HG02642 (cell line): ENCODE measurements at regions not wholly inside any gene's neighbourhood (a gene's known extent, or its start where the extent isn't known, plus 50 kb on each side); places are given as distances from the start of the nearest gene placed in this dataset.
"Not testable (repeated sequence)": the region's sequence is repeated elsewhere in the genome, so short reads cannot be mapped to it uniquely, and the experiment has no call there.

ENCODE experiments used
- ATAC-seq: cut with Tn5 transposase; IDR thresholded peaks from one replicate; pipeline ENCODE4 v1.9.1; 2021; ENCODE audit warnings: mild to moderate bottlenecking; ENCODE audit not compliant: unreplicated experiment, poor library complexity

DNA sequence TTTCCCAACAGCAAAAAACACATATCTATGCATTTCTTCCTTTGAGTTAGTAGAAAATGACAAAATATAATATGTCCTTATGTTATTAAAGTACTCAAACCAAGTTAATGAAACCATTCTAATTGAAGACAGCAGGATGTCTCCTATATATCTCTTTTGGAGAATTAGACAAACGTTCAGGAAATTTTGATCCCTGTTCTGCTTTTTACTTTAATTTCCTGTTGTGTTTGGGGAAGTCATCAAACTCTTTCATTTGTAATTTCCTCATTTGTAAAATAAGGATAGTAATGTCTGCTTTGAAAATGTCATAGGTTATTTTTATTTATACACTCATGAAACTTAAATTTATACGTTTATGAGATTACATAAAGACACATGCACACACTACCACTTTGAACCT is 281.8 kb upstream of the ANO5 start:
- no peak for ATAC-seq

DNA sequence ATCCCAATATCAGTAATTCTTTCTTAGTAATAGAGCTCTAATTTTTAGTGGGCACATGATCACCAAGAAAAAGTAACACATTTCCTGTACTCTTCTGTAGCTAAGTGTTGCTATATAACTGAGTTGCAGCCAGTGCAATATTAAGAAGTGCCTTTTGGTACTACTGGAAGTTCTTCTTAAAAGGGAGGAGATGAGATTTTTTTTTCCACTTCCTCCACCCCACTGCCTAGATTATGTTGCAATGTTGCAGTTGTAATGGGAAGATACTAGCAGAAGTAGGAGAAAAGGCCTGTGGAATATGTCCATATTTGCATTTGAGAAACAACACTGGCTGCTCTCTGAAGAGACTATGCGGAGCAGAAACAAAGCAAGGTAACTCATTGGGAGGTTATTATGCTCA is 280.6 kb upstream of the ANO5 start:
- ATAC-seq = no peak

DNA sequence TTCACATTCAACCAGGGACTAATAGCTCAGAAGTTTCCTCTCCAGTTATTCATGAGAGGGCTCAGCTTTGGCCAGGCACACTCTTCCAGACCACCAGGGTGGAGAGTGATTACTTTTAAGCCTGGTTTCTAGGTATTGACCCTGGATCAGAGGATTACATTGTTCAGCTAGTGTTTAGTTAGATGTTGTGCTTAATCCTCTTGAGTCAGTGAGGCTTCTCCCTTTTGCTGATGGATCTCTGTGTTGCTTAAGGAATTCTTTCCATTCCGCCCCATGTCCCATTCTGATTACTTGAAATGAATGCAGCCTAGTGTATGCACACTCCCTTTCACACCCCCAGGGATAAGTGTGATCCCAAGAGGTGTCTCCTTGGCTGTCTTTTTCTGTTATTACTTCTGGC is 271.7 kb upstream of the ANO5 start:
- no peak for ATAC-seq

DNA sequence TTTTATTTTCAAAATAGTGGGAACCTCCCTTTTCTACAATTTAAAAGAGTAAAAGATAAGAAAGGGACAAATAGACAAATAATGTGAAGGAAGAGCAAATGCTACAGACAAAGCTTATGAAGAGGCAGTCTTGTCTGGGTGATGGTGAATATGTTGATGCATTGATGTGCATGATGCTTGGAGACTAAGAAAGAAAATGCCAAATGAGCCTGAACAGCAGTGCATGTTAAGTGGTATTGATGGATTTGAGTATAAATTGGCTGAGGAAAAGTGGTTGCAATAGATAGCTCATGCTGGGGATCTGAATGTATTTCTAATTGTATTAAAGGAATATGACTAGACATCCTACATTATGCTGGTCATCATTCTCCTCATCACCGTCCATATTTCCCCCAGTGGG is 268.6 kb upstream of the ANO5 start:
- ATAC-seq = no peak

DNA sequence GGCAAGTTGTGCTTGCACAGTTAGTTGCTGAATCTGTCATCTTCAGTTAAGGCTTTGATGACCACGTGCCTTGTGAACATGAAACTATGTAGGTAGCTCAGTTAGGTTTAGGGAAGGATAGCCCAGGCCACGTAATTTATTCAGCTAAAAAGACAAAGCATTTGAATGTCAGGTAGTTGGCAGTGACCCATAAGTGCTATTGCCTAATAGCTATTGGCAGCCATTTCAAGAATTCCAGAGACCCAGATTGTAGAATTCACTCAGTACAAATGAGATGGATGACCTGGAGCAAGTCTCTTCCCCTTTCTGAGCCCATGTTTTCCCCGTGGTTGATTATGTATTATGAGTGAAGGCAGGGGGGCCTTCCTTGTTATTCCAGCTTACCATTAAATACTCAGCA is 265.3 kb upstream of the ANO5 start:
- no peak for ATAC-seq

DNA sequence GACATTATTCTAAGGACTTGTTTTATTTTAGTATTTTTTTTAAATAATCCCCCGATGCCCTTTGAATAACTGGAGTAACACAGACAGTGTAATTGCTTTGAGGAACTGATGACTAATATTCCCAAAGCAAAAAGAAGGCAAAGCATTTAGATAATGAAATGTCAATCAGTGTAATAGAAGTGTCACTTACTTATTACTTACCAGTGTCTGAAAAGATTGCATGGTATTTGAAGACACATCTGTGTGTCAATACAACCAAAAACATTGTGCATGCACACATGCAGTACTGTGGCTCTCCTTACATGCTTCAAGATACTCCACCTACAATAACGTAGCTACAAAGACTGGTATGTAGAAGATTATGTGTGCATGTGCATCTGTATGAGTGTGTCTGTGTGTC is 264.0 kb upstream of the ANO5 start:
- ATAC-seq = no peak

DNA sequence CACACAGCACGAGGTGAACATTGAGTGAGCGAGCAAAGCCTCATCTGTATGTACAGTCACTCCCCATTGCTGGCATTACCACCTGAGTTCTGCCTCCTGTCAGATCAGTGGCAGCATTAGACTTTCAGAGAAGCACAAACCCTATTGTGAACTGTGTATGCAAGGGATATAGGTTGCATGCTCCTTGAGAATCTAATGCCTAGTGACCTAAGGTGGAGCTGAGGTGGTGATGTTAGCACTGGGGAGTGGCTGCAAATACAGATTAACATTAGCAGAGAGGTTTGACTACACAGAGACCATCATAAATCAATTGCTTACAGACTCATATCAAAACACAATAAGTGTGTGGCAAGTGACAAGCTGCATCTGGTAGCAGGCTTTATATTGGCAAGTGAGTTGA is 262.5 kb upstream of the ANO5 start:
- no peak for ATAC-seq

DNA sequence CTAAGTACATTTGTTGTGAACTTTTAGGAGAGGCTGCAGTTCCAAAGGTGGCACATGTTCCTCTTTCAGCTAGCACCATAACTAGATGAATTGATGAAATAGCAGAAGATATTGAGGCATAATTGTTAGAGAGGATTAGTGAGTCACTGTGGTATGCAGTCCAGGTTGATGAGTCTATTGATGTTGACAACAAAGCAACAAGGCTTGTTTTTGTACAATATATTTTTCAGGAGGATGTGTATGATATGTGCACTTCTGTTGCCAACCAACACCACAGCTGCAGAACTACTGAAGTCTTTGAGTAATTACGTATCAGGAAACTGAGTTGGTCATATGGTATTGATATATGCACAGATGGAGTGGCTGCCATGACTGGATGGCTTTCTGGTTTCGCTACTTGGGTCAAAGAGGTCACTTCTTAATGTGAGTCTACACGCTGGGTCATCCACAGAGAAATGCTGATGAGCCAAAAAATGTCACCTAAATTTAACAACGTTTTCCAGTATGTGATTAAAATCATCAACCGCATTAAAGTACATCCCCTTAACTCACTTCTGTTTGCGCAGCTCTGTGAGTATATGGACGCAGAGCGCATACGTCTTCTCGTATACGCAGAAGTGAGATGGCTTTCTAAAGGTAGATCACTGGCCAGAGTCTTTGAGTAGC is 261.3 kb upstream of the ANO5 start:
- no peak for ATAC-seq

DNA sequence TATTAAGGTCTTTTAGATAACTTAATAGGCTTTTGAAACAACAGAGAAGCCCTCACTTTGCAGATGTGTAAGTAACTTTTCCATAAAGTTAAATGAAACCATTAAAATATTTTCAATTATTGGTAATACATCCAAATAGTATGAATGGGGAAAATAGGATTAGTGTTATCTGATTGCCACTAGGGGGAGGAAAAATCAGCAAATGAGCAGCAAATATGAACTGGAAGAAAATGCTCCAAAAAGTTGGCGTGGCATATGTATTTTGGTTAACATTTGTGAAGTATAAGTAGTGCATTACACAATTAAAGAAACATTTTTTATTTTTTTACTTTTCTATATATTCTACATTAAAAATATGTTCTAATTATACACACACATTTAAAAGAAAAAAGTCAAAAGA is 259.8 kb upstream of the ANO5 start:
- no peak for ATAC-seq

DNA sequence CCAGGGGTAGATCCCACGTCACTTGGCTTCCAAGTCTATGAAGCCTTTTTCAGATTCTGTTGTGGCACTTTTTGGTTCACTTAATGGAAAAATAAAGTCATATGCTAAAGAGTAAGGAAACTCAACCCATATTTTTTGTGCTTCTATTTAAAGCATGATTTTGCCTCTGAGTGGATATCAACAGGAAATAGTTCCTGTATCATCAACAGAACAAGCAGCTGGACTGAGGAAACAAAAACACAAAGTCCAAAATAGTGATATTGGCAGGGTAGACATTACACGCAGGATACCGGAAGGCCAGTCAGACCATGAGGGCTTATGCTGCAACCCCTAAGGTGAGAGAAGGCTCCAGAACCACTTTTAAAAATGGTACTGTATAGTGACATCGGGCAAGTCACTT is 248.3 kb upstream of the ANO5 start:
- ATAC-seq = no peak

DNA sequence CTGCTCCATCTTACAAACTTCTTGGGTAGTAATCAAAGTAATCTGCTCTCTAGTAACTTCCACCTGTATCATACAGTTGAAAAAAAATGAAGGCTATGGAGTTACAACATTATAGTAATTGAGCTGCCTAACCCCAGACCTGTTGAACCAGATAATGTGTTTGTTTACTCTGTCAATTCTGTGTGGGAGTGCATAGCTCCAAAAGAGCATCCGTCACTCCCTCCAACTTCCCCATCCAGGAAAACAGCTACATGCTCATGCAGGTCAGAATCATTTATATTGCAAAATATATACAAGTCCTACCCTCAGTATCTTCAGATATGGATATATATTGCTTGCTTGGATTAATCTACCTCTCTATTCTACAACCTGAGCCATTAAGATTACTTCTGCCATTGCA is 244.0 kb upstream of the ANO5 start:
- no peak for ATAC-seq

DNA sequence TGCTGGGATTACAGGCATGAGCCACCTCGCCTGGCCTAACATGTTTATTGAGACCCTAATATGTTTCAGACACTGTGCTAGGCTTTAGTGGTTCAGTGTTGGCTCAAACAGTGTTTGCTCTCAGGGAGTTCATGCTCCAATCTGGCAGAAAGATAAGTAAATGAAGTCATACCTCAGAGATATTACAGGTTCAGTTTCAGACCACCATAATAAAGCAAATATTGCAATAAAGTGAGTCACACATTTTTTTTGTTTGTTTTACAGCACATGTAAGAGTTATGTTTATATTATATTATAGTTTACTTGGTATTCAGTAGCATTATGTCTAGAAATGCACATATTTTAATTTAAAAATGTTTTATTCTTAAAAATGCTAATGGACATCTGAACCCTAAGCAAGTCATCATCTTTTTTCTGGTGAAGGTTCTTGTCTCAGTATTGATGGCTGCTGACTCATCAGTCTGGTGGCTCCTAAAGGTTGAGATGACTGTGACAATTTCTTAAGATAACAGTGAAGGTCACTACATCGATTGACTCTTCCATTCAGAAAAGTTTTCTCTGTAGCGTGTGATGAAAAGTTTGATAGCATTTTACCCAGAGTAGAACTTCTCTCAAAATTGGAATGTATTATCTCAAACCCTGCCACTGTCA is 243.0 kb upstream of the ANO5 start:
- ATAC-seq = no peak

DNA sequence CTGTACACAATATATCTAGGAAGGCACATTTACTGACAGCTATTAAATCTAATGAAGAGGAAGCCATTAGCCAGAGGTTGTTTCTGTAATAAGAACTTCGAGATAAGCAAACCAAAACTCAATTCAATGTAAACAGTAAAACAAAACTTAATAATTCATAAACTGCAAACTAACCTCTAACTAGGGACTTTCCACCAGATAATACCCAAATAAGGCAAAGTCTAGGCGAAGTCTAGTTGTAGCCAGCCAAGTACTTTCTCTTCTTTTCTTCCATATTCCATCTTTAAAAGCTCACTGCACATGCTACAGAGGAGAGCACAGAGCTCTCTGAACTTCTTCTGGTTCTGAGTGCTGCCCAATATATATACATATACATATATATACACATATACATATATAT is 229.9 kb upstream of the ANO5 start:
- no peak for ATAC-seq

DNA sequence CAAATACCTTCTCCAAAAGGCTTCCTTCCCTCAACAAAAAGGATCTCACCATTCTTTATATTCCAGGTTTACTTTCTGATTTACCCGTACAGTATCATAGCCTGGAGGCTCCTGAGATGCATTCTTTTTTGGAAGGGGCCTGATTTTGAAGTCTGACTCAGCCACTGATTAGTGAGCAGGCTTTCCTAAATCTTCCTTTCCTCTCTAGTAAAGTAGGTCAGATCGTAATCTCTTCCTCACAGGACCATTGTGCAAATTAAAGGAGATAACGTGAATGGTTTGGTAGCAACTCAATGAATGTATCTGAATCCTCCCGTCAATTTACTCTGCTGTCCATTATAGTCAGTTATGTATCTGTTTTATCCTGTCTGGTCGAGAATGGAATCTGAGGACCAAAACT is 227.7 kb upstream of the ANO5 start:
- no peak for ATAC-seq

DNA sequence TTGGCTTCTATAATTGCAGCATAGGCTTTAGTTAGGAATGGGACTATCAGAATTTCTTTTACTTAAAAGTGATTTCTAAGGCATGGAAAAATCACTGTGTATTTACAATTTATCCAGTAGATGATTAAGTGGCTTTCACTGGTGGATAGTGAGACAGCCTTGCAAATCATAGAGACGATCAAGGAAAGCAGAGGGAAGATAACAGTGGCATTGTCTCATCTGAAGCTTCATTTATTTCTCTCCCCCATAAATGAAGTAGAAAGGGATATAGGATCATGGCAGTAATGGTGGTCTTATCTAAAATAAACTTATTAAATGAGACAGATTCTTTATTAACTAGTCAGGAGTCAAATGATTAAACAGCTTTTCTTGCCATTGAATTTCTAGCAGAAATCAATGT is 224.2 kb upstream of the ANO5 start:
- no peak for ATAC-seq

DNA sequence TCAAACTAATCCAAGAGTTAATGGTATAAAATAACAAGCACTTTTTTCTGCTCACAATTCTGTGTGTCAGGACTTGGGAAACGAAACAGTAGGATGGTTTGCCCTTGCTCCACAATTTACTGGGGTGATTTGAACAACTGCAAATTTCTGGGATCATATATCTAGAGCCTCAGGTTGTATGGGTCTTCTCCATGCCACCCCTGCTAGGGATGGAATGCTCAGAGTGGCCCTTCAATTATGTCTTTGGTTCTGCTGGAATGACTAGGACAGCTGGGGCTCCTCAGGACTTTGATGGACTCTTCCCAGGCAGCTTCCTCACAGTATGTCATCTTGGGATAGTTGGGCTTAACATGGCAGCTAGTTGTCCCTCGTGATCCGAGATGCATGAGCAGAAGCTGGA is 223.0 kb upstream of the ANO5 start:
- ATAC-seq = no peak

DNA sequence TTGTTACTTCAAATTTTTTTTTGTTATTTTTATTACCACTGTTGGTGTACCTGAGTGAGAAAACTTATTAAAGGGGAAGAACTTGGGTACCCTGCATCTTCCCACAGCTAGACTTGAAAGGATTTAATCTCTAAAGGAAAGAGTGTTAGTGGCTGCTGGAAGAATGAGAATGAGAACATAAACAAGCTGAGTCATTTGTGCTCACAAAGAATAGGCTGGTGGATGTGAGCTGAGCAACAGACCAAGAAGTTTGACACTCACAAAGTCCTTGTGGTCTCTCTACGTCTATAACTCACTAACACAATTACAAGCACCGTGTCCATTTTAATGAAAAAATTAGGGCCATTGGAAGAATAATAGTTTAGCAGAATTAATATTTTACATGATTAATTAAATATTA is 217.6 kb upstream of the ANO5 start:
- no peak for ATAC-seq

DNA sequence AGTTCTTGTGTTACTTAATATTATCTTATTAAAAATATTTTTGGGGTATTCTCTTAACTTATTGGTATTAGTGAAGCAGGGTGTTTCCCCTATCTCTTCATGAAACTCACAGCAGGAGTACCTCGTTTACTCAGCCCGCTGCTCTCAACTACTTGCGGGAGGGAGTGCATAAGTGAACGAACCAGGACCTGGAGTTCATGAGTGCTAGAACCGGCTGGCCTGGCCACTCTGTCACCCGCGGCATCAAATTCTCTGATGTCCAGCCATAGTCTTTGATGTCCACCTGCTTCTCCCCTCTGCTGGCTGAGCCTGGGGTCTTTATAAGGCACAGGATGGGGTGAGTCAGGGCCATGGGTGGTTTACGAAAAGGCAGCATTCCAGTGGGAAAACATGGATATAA is 216.7 kb upstream of the ANO5 start:
- ATAC-seq = no peak

DNA sequence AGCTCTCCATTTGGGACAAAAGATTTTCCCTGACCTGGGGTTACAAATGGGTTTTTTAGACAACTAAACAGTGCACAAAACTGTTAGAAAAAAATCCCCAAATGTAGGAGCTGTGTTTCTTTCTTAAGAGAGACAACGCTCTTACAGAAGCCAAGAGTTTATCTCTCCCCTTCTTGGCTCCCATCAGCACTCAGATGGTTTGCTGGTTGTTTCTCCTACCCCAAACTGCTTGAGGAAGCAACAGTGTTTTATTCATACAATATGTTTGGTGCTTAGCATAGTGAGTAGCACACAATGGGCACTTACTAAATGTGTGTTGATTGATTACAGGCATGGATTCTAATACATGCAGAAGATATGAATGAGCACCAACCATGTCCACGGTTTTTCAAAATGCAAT is 209.5 kb upstream of the ANO5 start:
- no peak for ATAC-seq

DNA sequence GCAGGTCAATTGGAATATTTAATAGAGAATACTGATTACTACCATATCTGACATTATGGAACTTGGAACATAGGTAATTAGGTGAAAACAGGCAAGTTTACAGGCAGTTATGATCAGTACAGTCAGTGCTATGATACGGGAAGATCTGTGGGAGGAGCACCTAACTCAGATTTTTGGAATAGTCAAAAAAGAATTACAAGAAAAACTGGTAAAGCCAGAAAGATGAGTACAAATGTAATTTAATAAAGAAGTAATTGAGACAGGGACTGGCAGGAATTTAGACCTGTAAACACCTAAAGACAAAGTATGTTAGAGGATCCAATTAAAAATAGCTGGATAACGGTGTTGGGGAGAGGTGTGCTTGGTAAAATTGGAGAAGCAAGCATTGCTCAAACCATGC is 206.5 kb upstream of the ANO5 start:
- no peak for ATAC-seq

DNA sequence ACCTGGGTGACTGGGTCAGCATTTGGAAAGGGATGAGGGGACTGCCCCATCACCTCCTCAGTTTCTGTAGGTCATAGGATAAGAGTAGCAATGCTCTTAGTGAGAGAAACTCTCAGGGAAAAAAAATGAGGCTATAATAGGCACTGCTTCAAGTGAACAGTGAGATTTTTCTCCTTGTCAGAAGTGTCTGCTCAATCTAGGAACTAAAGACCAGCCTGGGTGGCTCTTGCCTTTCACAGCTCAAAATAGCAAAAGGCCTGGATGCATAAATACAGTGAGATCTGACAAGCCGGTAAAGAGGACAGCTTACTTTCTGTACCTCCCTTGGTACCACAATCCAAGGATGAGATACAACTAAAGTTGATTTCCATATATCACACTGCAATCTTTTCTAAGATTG is 205.6 kb upstream of the ANO5 start:
- no peak for ATAC-seq

DNA sequence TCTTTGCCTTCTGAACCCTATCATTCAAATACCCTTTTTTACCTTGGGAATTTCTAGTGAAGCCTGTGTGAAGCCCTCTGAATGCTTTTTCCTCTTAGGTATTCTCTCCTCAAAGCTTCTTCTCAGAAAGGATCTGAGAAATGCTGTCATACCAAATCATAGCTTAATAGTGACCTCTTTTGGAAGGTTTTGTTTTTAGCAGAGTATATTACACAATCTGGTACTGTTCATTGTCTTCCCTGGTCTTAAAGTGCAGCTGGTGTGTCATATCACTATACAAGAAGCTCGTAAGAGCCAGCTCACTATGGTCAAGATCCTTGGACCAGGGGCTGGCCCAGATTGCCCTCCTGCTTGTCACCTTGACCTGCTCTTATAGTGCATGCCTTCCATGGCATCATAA is 204.4 kb upstream of the ANO5 start:
- no peak for ATAC-seq

DNA sequence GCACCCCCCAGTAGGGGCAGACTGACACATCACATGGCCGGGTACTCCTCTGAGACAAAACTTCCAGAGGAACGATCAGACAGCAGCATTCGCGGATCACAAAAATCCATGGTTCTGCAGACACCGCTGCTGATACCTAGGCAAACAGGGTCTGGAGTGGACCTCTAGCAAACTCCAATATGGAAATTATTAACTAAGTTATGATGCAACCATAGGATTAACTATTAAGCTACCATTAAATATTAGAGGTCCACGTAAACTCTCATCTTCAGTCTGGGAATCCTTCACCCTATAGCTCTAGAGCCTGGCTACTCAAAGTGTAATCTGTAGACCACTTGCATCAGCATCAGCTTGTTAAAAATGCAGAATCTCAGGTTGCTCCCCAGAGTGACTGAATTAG is 191.1 kb upstream of the ANO5 start:
- not testable (repeated sequence) for ATAC-seq
